Activated CD4-positive, alpha-beta T cell treated with anti-CD3 and anti-CD28 coated beads for 36 hours (primary cell): ENCODE measurements at regions not wholly inside any gene's neighbourhood (a gene's known extent, or its start where the extent isn't known, plus 50 kb on each side); places are given as distances from the start of the nearest gene placed in this dataset.
"Not testable (repeated sequence)": the region's sequence is repeated elsewhere in the genome, so short reads cannot be mapped to it uniquely, and the experiment has no call there.

Source experiments
- ATAC-seq: fragments of 200-7000 bp; cut with Tn5 transposase; one replicate; pipeline ENCODE4 v1.10.0; 2021; ENCODE audit warnings: mild to moderate bottlenecking, moderate library complexity
- CTCF ChIA-PET: fragments of 350-600 bp; sonication (Branson Sonifier 250); formaldehyde crosslinking; loops from one replicate; lab custom pipeline; 2021; ENCODE audit warnings: antibody characterized with exemption; lab: Charles Lee
- POLR2A ChIA-PET: fragments of 350-600 bp; sonication (Branson Sonifier 250); formaldehyde crosslinking; loops from one replicate; lab custom pipeline; 2021; ENCODE audit warnings: antibody characterized with exemption, inconsistent platforms; lab: Charles Lee
- DNase-seq: peaks from one replicate; pipeline ENCODE4 v3.0.0-alpha.2; 2020
- H3K27ac Mint-ChIP-seq: one replicate; pipeline ENCODE4 v1.8.0; 2021; ENCODE audit warnings: mixed read lengths
- H3K27me3 Mint-ChIP-seq: one replicate; pipeline ENCODE4 v1.8.0; 2021; ENCODE audit warnings: mixed read lengths
- H3K36me3 Mint-ChIP-seq: one replicate; pipeline ENCODE4 v1.8.0; 2021; ENCODE audit warnings: low read depth, mixed read lengths
- H3K4me1 Mint-ChIP-seq: one replicate; pipeline ENCODE4 v1.8.0; 2021; ENCODE audit warnings: mixed read lengths
- H3K4me3 Mint-ChIP-seq: one replicate; pipeline ENCODE4 v1.8.0; 2021; ENCODE audit warnings: mild to moderate bottlenecking, moderate library complexity, mixed read lengths
- H3K9me3 Mint-ChIP-seq: one replicate; pipeline ENCODE4 v1.8.0; 2021; ENCODE audit warnings: low read depth, mixed read lengths
- intact Hi-C, 2 experiments: fragments of 100-400 bp; cut with DNase I in 1 of 2; cut with micrococcal nuclease in 1 of 2; formaldehyde crosslinking; loops; one replicate each; pipeline versions ENCODE4 v1.14.2 to v1.15.1; 2022 to 2024; cut with DNase I, micrococcal nuclease

GRCh38 chr21:25531538-25532250 lies 75.6 kb downstream of the MRPL39 start:
- H3K27me3 Mint-ChIP-seq, CTCF ChIA-PET, H3K4me3 Mint-ChIP-seq, DNase-seq, ATAC-seq, intact Hi-C loops, H3K36me3 Mint-ChIP-seq, H3K4me1 Mint-ChIP-seq, H3K9me3 Mint-ChIP-seq, POLR2A ChIA-PET, H3K27ac Mint-ChIP-seq: not testable (repeated sequence)

GRCh38 chr21:25528515-25528914 lies 78.8 kb downstream of the MRPL39 start:
- POLR2A ChIA-PET: no interaction called here
- H3K36me3 Mint-ChIP-seq: no peaks in the 10 kb centered on the region
- DNase-seq: no peak
- no peak for ATAC-seq
- no peaks in the 10 kb centered on the region for H3K4me1 Mint-ChIP-seq
- peaks cover 2% of the 10 kb centered on the region for H3K27me3 Mint-ChIP-seq
- intact Hi-C loops: no loop called here
- H3K9me3 Mint-ChIP-seq: peaks cover 4% of the 10 kb centered on the region
- H3K27ac Mint-ChIP-seq: no peak overlapping the region
- CTCF ChIA-PET: no interaction called here
- no peak overlapping the region for H3K4me3 Mint-ChIP-seq

GRCh38 chr21:25518491-25518911 lies 88.8 kb downstream of the MRPL39 start:
- H3K27ac Mint-ChIP-seq: no peak overlapping the region
- H3K9me3 Mint-ChIP-seq: no peaks in the 10 kb centered on the region
- intact Hi-C loops: no loop called here
- H3K4me3 Mint-ChIP-seq: no peak overlapping the region
- ATAC-seq: no peak
- POLR2A ChIA-PET: no interaction called here
- H3K27me3 Mint-ChIP-seq: peaks cover 2% of the 10 kb centered on the region
- peaks cover 5% of the 10 kb centered on the region for H3K36me3 Mint-ChIP-seq
- CTCF ChIA-PET: no interaction called here
- peaks cover 26% of the 10 kb centered on the region for H3K4me1 Mint-ChIP-seq
- no peak for DNase-seq

GRCh38 chr21:25515484-25516405 lies 91.5 kb downstream of the MRPL39 start:
- ATAC-seq (peak; percentile 64), DNase-seq (no peak)
- no peaks in the 10 kb centered on the region for H3K27me3 Mint-ChIP-seq
- H3K4me1 Mint-ChIP-seq: peaks cover 46% of the 10 kb centered on the region
- H3K36me3 Mint-ChIP-seq: peaks cover 15% of the 10 kb centered on the region
- POLR2A ChIA-PET: interaction anchor here (0.9 to 1.9 kb wide), 2 partner anchors 21 to 49 kb away, joined by 3 to 9 read pairs; no protein-coding TSS in a partner anchor
- H3K27ac Mint-ChIP-seq: peak overlapping the region; percentile 11
- H3K9me3 Mint-ChIP-seq: peaks cover 2% of the 10 kb centered on the region
- CTCF ChIA-PET: interaction anchor here (1.4 kb wide), 1 partner anchor 9 kb away, joined by 5 read pairs; no protein-coding TSS in a partner anchor
- no peak overlapping the region for H3K4me3 Mint-ChIP-seq
- intact Hi-C loops: loop anchor here in 1 of 2 experiments (2.0 kb wide), 1 partner anchor 21 kb away; no protein-coding TSS in a partner anchor

GRCh38 chr21:25513810-25514209 lies 93.5 kb downstream of the MRPL39 start:
- peaks cover 19% of the 10 kb centered on the region for H3K36me3 Mint-ChIP-seq
- ChIA-PET CTCF (interaction anchor here (1.2 kb wide), 1 partner anchor 11 kb away, joined by 5 read pairs; no protein-coding TSS in a partner anchor), POLR2A (interaction anchor here (0.6 to 0.8 kb wide), 3 partner anchors 48 to 59 kb away, joined by 3 to 6 read pairs (median 3); no protein-coding TSS in a partner anchor)
- peak overlapping the region; percentile 84 for H3K27ac Mint-ChIP-seq
- intact Hi-C loops: loop anchor here in 1 of 2 experiments (2.0 kb wide), 1 partner anchor 23 kb away; no protein-coding TSS in a partner anchor
- H3K27me3 Mint-ChIP-seq: no peaks in the 10 kb centered on the region
- peaks cover 54% of the 10 kb centered on the region for H3K4me1 Mint-ChIP-seq
- peak overlapping the region; percentile 77 for H3K4me3 Mint-ChIP-seq
- ATAC-seq (peak; percentile 13), DNase-seq (peak; percentile 53)
- peaks cover 2% of the 10 kb centered on the region for H3K9me3 Mint-ChIP-seq

- ATAC-seq: peak; percentile 58
- peak; percentile 32 for DNase-seq
- Mint-ChIP-seq H3K36me3 (peaks cover 24% of the 10 kb centered on the region), H3K9me3 (peaks cover 2% of the 10 kb centered on the region), H3K27me3 (no peaks in the 10 kb centered on the region), H3K27ac (peak overlapping the region; percentile 99), H3K4me1 (peaks cover 68% of the 10 kb centered on the region), H3K4me3 (peak overlapping the region; percentile 77)
- ChIA-PET CTCF (interaction anchor here (0.6 to 1.7 kb wide), 6 partner anchors 10 to 84 kb away, joined by 3 to 4 read pairs (median 4); no protein-coding TSS in a partner anchor), POLR2A (interaction anchor here (0.5 to 2.6 kb wide), 8 partner anchors 10 to 1070 kb away, joined by 3 to 14 read pairs (median 4); no protein-coding TSS in a partner anchor)
- intact Hi-C loops: no loop called here
Observed at GRCh38 chr21:25512095-25513081, 94.9 kb downstream of the MRPL39 start.

GRCh38 chr21:25509862-25510261 lies 97.4 kb downstream of the MRPL39 start:
- ChIA-PET POLR2A (interaction anchor here (2.6 kb wide), 1 partner anchor 52 kb away, joined by 14 read pairs; no protein-coding TSS in a partner anchor), CTCF (interaction anchor here (1.1 to 3.3 kb wide), 2 partner anchors 20 to 59 kb away, joined by 4 to 26 read pairs; no protein-coding TSS in a partner anchor)
- intact Hi-C loops: loop anchor here (1.0 to 2.0 kb wide), 6 partner anchors 8 to 63 kb away; no protein-coding TSS in a partner anchor
- ATAC-seq: peak; percentile 73
- Mint-ChIP-seq H3K4me3 (peak overlapping the region; percentile 63), H3K27me3 (no peaks in the 10 kb centered on the region), H3K27ac (peak overlapping the region; percentile 86), H3K36me3 (peaks cover 38% of the 10 kb centered on the region), H3K4me1 (peaks cover 76% of the 10 kb centered on the region), H3K9me3 (peaks cover 5% of the 10 kb centered on the region)
- DNase-seq: no peak

- no peak for ATAC-seq
- no peak for DNase-seq
- Mint-ChIP-seq H3K9me3 (peaks cover 19% of the 10 kb centered on the region), H3K4me1 (peaks cover 78% of the 10 kb centered on the region), H3K36me3 (peaks cover 47% of the 10 kb centered on the region), H3K27me3 (no peaks in the 10 kb centered on the region), H3K27ac (peak overlapping the region; percentile 86), H3K4me3 (peak overlapping the region; percentile 66)
- POLR2A ChIA-PET: interaction anchor here (1.0 to 2.1 kb wide), 3 partner anchors 54 to 64 kb away, joined by 3 to 7 read pairs (median 5); no protein-coding TSS in a partner anchor
- intact Hi-C loops: no loop called here
- CTCF ChIA-PET: interaction anchor here (0.7 to 3.3 kb wide), 14 partner anchors 11 to 100 kb away, joined by 3 to 26 read pairs (median 4); no protein-coding TSS in a partner anchor
Observed at GRCh38 chr21:25508364-25508763, 98.9 kb downstream of the MRPL39 start.

GRCh38 chr21:25507522-25507921 lies 99.8 kb downstream of the MRPL39 start:
- Mint-ChIP-seq H3K36me3 (peaks cover 50% of the 10 kb centered on the region), H3K27ac (peak overlapping the region; percentile 86), H3K4me1 (peaks cover 75% of the 10 kb centered on the region), H3K9me3 (peaks cover 19% of the 10 kb centered on the region), H3K4me3 (peak overlapping the region; percentile 66), H3K27me3 (no peaks in the 10 kb centered on the region)
- DNase-seq (peak; percentile 42), ATAC-seq (peak; percentile 37)
- ChIA-PET CTCF (interaction anchor here (0.7 to 3.3 kb wide), 17 partner anchors 8 to 86 kb away, joined by 3 to 26 read pairs (median 4); no protein-coding TSS in a partner anchor), POLR2A (interaction anchor here (0.5 to 2.1 kb wide), 5 partner anchors 9 to 66 kb away, joined by 3 to 7 read pairs (median 5); no protein-coding TSS in a partner anchor)
- intact Hi-C loops: no loop called here
